Neural progenitor cell (in vitro differentiated cells): ENCODE measurements at regions not wholly inside any gene's neighbourhood (a gene's known extent, or its start where the extent isn't known, plus 50 kb on each side); places are given as distances from the start of the nearest gene placed in this dataset.

Experiments used
- DNase-seq: peaks from one replicate; pipeline ENCODE4 v3.0.0-alpha.2; 2016; ENCODE audit warnings: low spot score
- H2AFZ ChIP-seq: fragments of 200-600 bp; sonication (generic); replicated peaks from 2 replicates; pipeline ENCODE4 v1.6.1; 2016; ENCODE audit warnings: antibody characterized with exemption
- H3F3A ChIP-seq: fragments of 200-600 bp; sonication (generic); 2 replicates; pipeline ENCODE4 v1.6.1; 2016; ENCODE audit warnings: antibody characterized with exemption, low read depth
- H3K27ac ChIP-seq: fragments of 200-600 bp; sonication (generic); 2 replicates; pipeline ENCODE4 v1.5.1; 2016; ENCODE audit warnings: mild to moderate bottlenecking
- H3K27me3 ChIP-seq: fragments of 200-600 bp; sonication (generic); 2 replicates; pipeline ENCODE4 v1.6.1; 2016; ENCODE audit warnings: mild to moderate bottlenecking, moderate library complexity
- H3K36me3 ChIP-seq: fragments of 200-600 bp; sonication (generic); 2 replicates; pipeline ENCODE4 v1.5.1; 2016
- H3K4me1 ChIP-seq: fragments of 200-600 bp; sonication (generic); 2 replicates; pipeline ENCODE4 v1.6.1; 2016; ENCODE audit warnings: mixed run types
- H3K4me2 ChIP-seq: fragments of 200-600 bp; sonication (generic); 2 replicates; pipeline ENCODE4 v1.6.1; 2016
- H3K4me3 ChIP-seq: fragments of 200-600 bp; sonication (generic); 2 replicates; pipeline ENCODE4 v1.5.1; 2016
- H3K79me2 ChIP-seq: fragments of 200-600 bp; sonication (generic); 2 replicates; pipeline ENCODE4 v1.6.1; 2016; ENCODE audit warnings: low read depth
- H3K9ac ChIP-seq: fragments of 200-600 bp; sonication (generic); 2 replicates; pipeline ENCODE4 v1.6.1; 2016
- H3K9me3 ChIP-seq: fragments of 200-600 bp; sonication (generic); 2 replicates; pipeline ENCODE4 v1.5.1; 2016; ENCODE audit warnings: low read depth
- H4K20me1 ChIP-seq: fragments of 200-600 bp; sonication (generic); 2 replicates; pipeline ENCODE4 v1.6.1; 2016; ENCODE audit warnings: low read depth
- H3K27ac Mint-ChIP-seq: 3 replicates; pipeline ENCODE4 v1.8.0; 2021; ENCODE audit warnings: mixed read lengths
- H3K27me3 Mint-ChIP-seq: 2 replicates; pipeline ENCODE4 v1.8.0; 2022; ENCODE audit warnings: low read depth, mild to moderate bottlenecking, inconsistent platforms, moderate library complexity, mixed read lengths; ENCODE audit not compliant: insufficient read depth
- H3K36me3 Mint-ChIP-seq: 3 replicates; pipeline ENCODE4 v1.8.0; 2021; ENCODE audit warnings: mixed read lengths
- H3K4me1 Mint-ChIP-seq: 3 replicates; pipeline ENCODE4 v1.8.0; 2021; ENCODE audit warnings: mixed read lengths
- H3K4me3 Mint-ChIP-seq: 3 replicates; pipeline ENCODE4 v1.8.0; 2021; ENCODE audit warnings: mild to moderate bottlenecking, moderate library complexity, mixed read lengths
- H3K9me3 Mint-ChIP-seq: 3 replicates; pipeline ENCODE4 v1.8.0; 2020; ENCODE audit warnings: mixed read lengths
- EZH2 ChIP-seq: fragments of 200-600 bp; sonication (generic); IDR thresholded peaks from 2 replicates; pipeline ENCODE4 v1.6.1; 2017; ENCODE audit warnings: antibody characterized with exemption, mild to moderate bottlenecking, moderate library complexity
- EZH2phosphoT487 ChIP-seq: fragments of 200-600 bp; sonication (generic); IDR thresholded peaks from 2 replicates; pipeline ENCODE4 v1.6.1; 2017; ENCODE audit warnings: antibody characterized with exemption
- TF ChIP-seq, protein P1 (sequence below): fragments of 200-600 bp; sonication (generic); IDR thresholded peaks from 2 replicates; pipeline ENCODE4 v1.5.1; 2017; ENCODE audit warnings: antibody characterized with exemption, mild to moderate bottlenecking

GRCh38 chr6:4670290-4670689, 105.9 kb upstream of the CDYL start:
- no peaks in the 10 kb centered on the region for H3K36me3 Mint-ChIP-seq
- peaks cover 5% of the 10 kb centered on the region for H3K27me3 Mint-ChIP-seq
- Histone ChIP-seq H3K4me1 (no peaks in the 10 kb centered on the region), H3K9ac (no peak overlapping the region), H3K27me3 (no peaks in the 10 kb centered on the region), H4K20me1 (no peaks in the 10 kb centered on the region), H2AFZ (no peak overlapping the region), H3K79me2 (no peaks in the 10 kb centered on the region), H3K27ac (no peak overlapping the region), H3K36me3 (no peaks in the 10 kb centered on the region), H3F3A (no peaks in the 10 kb centered on the region), H3K9me3 (no peaks in the 10 kb centered on the region), H3K4me3 (no peak overlapping the region), H3K4me2 (no peak overlapping the region)
- H3K9me3 Mint-ChIP-seq, result peaks cover 5% of the 10 kb centered on the region
- TF ChIP-seq, protein P1, sequence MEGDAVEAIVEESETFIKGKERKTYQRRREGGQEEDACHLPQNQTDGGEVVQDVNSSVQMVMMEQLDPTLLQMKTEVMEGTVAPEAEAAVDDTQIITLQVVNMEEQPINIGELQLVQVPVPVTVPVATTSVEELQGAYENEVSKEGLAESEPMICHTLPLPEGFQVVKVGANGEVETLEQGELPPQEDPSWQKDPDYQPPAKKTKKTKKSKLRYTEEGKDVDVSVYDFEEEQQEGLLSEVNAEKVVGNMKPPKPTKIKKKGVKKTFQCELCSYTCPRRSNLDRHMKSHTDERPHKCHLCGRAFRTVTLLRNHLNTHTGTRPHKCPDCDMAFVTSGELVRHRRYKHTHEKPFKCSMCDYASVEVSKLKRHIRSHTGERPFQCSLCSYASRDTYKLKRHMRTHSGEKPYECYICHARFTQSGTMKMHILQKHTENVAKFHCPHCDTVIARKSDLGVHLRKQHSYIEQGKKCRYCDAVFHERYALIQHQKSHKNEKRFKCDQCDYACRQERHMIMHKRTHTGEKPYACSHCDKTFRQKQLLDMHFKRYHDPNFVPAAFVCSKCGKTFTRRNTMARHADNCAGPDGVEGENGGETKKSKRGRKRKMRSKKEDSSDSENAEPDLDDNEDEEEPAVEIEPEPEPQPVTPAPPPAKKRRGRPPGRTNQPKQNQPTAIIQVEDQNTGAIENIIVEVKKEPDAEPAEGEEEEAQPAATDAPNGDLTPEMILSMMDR, result no peak
- TF ChIP-seq EZH2phosphoT487 (no peak), EZH2 (no peak)
- H3K4me3 Mint-ChIP-seq, result no peak overlapping the region
- no peak for DNase-seq
- peaks cover 9% of the 10 kb centered on the region for H3K4me1 Mint-ChIP-seq
- no peak overlapping the region for H3K27ac Mint-ChIP-seq

- Histone ChIP-seq H3K79me2 (no peaks in the 10 kb centered on the region), H4K20me1 (no peaks in the 10 kb centered on the region), H3K36me3 (no peaks in the 10 kb centered on the region), H3K27me3 (no peaks in the 10 kb centered on the region), H3K4me2 (no peak overlapping the region), H2AFZ (no peak overlapping the region), H3K9ac (no peak overlapping the region), H3K4me1 (no peaks in the 10 kb centered on the region), H3F3A (no peaks in the 10 kb centered on the region), H3K9me3 (no peaks in the 10 kb centered on the region), H3K27ac (no peak overlapping the region), H3K4me3 (no peak overlapping the region)
- no peak for TF ChIP-seq EZH2
- TF ChIP-seq, protein P1, result no peak
- no peak for TF ChIP-seq EZH2phosphoT487
- Mint-ChIP-seq H3K9me3 (peaks cover 5% of the 10 kb centered on the region), H3K4me1 (peaks cover 9% of the 10 kb centered on the region), H3K27ac (no peak overlapping the region), H3K36me3 (no peaks in the 10 kb centered on the region), H3K4me3 (no peak overlapping the region), H3K27me3 (peaks cover 4% of the 10 kb centered on the region)
- no peak for DNase-seq
These were observed 107.7 kb upstream of the CDYL start for GRCh38 chr6:4668271-4669179.

GRCh38 chr6:4667591-4667990, 108.6 kb upstream of the CDYL start:
- H3K27me3 ChIP-seq, result no peaks in the 10 kb centered on the region
- no peak for DNase-seq
- no peaks in the 10 kb centered on the region for H3K79me2 ChIP-seq
- no peak overlapping the region for H3K27ac Mint-ChIP-seq
- no peak overlapping the region for H3K9ac ChIP-seq
- peaks cover 5% of the 10 kb centered on the region for H3K9me3 Mint-ChIP-seq
- H3K27ac ChIP-seq, result no peak overlapping the region
- H3K36me3 ChIP-seq, result no peaks in the 10 kb centered on the region
- no peaks in the 10 kb centered on the region for H3K36me3 Mint-ChIP-seq
- no peaks in the 10 kb centered on the region for H3K9me3 ChIP-seq
- TF ChIP-seq EZH2 (no peak), EZH2phosphoT487 (no peak)
- TF ChIP-seq, protein P1, result no peak
- H3K4me1 ChIP-seq, result no peaks in the 10 kb centered on the region
- H3K4me2 ChIP-seq, result no peak overlapping the region
- peaks cover 4% of the 10 kb centered on the region for H3K27me3 Mint-ChIP-seq
- no peak overlapping the region for H3K4me3 Mint-ChIP-seq
- no peak overlapping the region for H3K4me3 ChIP-seq
- H2AFZ ChIP-seq, result no peak overlapping the region
- H3F3A ChIP-seq, result no peaks in the 10 kb centered on the region
- H3K4me1 Mint-ChIP-seq, result peaks cover 9% of the 10 kb centered on the region
- no peaks in the 10 kb centered on the region for H4K20me1 ChIP-seq
